PC-9 (cell line): ENCODE measurements at regions not wholly inside any gene's neighbourhood (a gene's known extent, or its start where the extent isn't known, plus 50 kb on each side); places are given as distances from the start of the nearest gene placed in this dataset.

ENCODE experiments used
- BruUV-seq: library from RNA; stranded (reverse); fragments of 400-500 nt; replicated peaks from 2 replicates; lab custom pipeline; 2021; lab: Mats Ljungman, UMichigan
- CTCF ChIA-PET: fragments of 300-600 bp; sonication (Branson Sonifier 250); formaldehyde crosslinking; loops from one replicate; lab custom pipeline; 2022; ENCODE audit warnings: antibody characterized with exemption; lab: Charles Lee
- POLR2A ChIA-PET: fragments of 300-600 bp; sonication (Branson Sonifier 250); formaldehyde crosslinking; loops from one replicate; lab custom pipeline; 2022; ENCODE audit warnings: antibody characterized with exemption; ENCODE audit not compliant: unreplicated experiment; lab: Charles Lee
- DNase-seq, 2 experiments: peaks; one replicate each; pipeline versions ENCODE4 v3.0.0 to v3.0.0-alpha.2; 2015 to 2022; ENCODE audit warnings: mixed read lengths in 1 of 2
- H2AFZ ChIP-seq: fragments of 200-600 bp; sonication (generic); 2 replicates; pipeline ENCODE4 v1.8.1; 2017; ENCODE audit warnings: antibody characterized with exemption
- H3F3A ChIP-seq: fragments of 200-600 bp; sonication (generic); 2 replicates; pipeline ENCODE4 v1.8.1; 2017; ENCODE audit warnings: antibody characterized with exemption, mild to moderate bottlenecking, low read depth; ENCODE audit not compliant: insufficient read depth
- H3K27ac ChIP-seq: fragments of 200-600 bp; sonication (generic); 2 replicates; pipeline ENCODE4 v1.6.1; 2016; ENCODE audit warnings: mixed run types
- H3K27me3 ChIP-seq: fragments of 200-600 bp; sonication (generic); 2 replicates; pipeline ENCODE4 v1.6.1; 2016; ENCODE audit warnings: low read depth, mixed run types; ENCODE audit not compliant: insufficient read depth
- H3K36me3 ChIP-seq: fragments of 200-600 bp; sonication (generic); 2 replicates; pipeline ENCODE4 v1.6.1; 2016; ENCODE audit warnings: low read depth, mixed run types
- H3K4me1 ChIP-seq: fragments of 200-600 bp; sonication (generic); replicated peaks from 2 replicates; pipeline ENCODE4 v1.6.1; 2016; ENCODE audit warnings: mixed run types; ENCODE audit not compliant: insufficient read depth
- H3K4me2 ChIP-seq: fragments of 200-600 bp; sonication (generic); 2 replicates; pipeline ENCODE4 v1.6.1; 2017; ENCODE audit warnings: mixed run types
- H3K4me3 ChIP-seq: fragments of 200-600 bp; sonication (generic); 2 replicates; pipeline ENCODE4 v1.6.1; 2016; ENCODE audit warnings: mixed run types
- H3K79me2 ChIP-seq: fragments of 200-600 bp; sonication (generic); 2 replicates; pipeline ENCODE4 v1.6.1; 2017; ENCODE audit warnings: low read depth, mixed run types
- H3K9me2 ChIP-seq: fragments of 200-600 bp; sonication (generic); 2 replicates; pipeline ENCODE4 v1.8.1; 2017; ENCODE audit warnings: mild to moderate bottlenecking; ENCODE audit not compliant: insufficient read depth
- H3K9me3 ChIP-seq: fragments of 200-600 bp; sonication (generic); 2 replicates; pipeline ENCODE4 v1.8.1; 2016; ENCODE audit warnings: low read depth; ENCODE audit not compliant: insufficient read depth
- H4K20me1 ChIP-seq: fragments of 200-600 bp; sonication (generic); 2 replicates; pipeline ENCODE4 v1.8.1; 2017; ENCODE audit not compliant: insufficient read depth
- CTCF ChIP-seq: fragments of 200-600 bp; sonication (generic); conservative IDR thresholded peaks from 2 replicates; pipeline ENCODE4 v1.6.1; 2017; ENCODE audit warnings: mixed run types, antibody characterized with exemption, mild to moderate bottlenecking, moderate library complexity
- EZH2 ChIP-seq: fragments of 200-600 bp; sonication (generic); IDR thresholded peaks from 2 replicates; pipeline ENCODE4 v1.8.0; 2017; ENCODE audit warnings: antibody characterized with exemption, low read depth
- intact Hi-C: fragments of 100-400 bp; cut with micrococcal nuclease; formaldehyde crosslinking; loops from one replicate; pipeline ENCODE4 v1.10.0; 2022; ENCODE audit not compliant: unreplicated experiment

- ChIA-PET POLR2A (no interaction called here), CTCF (no interaction called here)
- TF ChIP-seq CTCF (no peak), EZH2 (no peak)
- Histone ChIP-seq H3K9me3 (no peaks in the 10 kb centered on the region), H4K20me1 (no peaks in the 10 kb centered on the region), H3K27ac (no peak overlapping the region), H2AFZ (no peak overlapping the region), H3F3A (no peaks in the 10 kb centered on the region), H3K4me2 (no peak overlapping the region), H3K4me3 (no peak overlapping the region), H3K9me2 (no peaks in the 10 kb centered on the region), H3K27me3 (peaks cover 49% of the 10 kb centered on the region), H3K4me1 (no peaks in the 10 kb centered on the region), H3K36me3 (no peaks in the 10 kb centered on the region), H3K79me2 (no peaks in the 10 kb centered on the region)
- BruUV-seq: no TSS peak
- intact Hi-C loops: no loop called here
- no peak for DNase-seq
Observed at GRCh38 chr2:60678551-60678950, 77.5 kb upstream of the PAPOLG start.

- POLR2A ChIA-PET: no interaction called here
- Histone ChIP-seq H3K9me2 (no peaks in the 10 kb centered on the region), H2AFZ (no peak overlapping the region), H3K4me2 (no peak overlapping the region), H3F3A (no peaks in the 10 kb centered on the region), H3K27me3 (peaks cover 49% of the 10 kb centered on the region), H3K79me2 (no peaks in the 10 kb centered on the region), H3K27ac (no peak overlapping the region), H3K4me3 (no peak overlapping the region), H4K20me1 (no peaks in the 10 kb centered on the region), H3K4me1 (no peaks in the 10 kb centered on the region), H3K9me3 (no peaks in the 10 kb centered on the region), H3K36me3 (no peaks in the 10 kb centered on the region)
- no TSS peak for BruUV-seq
- TF ChIP-seq EZH2 (no peak), CTCF (no peak)
- no peak for DNase-seq
- CTCF ChIA-PET: no interaction called here
- intact Hi-C loops: no loop called here
Observed at GRCh38 chr2:60679036-60679780, 76.9 kb upstream of the PAPOLG start.

- Histone ChIP-seq H4K20me1 (no peaks in the 10 kb centered on the region), H3F3A (no peaks in the 10 kb centered on the region), H3K4me3 (no peak overlapping the region), H3K4me2 (no peak overlapping the region), H3K79me2 (no peaks in the 10 kb centered on the region), H3K36me3 (no peaks in the 10 kb centered on the region), H3K4me1 (no peaks in the 10 kb centered on the region), H3K9me2 (no peaks in the 10 kb centered on the region), H2AFZ (no peak overlapping the region), H3K27ac (no peak overlapping the region), H3K27me3 (peaks cover 42% of the 10 kb centered on the region), H3K9me3 (no peaks in the 10 kb centered on the region)
- no TSS peak for BruUV-seq
- POLR2A ChIA-PET: no interaction called here
- intact Hi-C loops: no loop called here
- no peak for DNase-seq
- TF ChIP-seq CTCF (no peak), EZH2 (no peak)
- CTCF ChIA-PET: no interaction called here
Observed at GRCh38 chr2:60693551-60693950, 62.5 kb upstream of the PAPOLG start.
